Right renal cortex interstitium (tissue), 3 donors: ENCODE measurements at regions not wholly inside any gene's neighbourhood (a gene's known extent, or its start where the extent isn't known, plus 50 kb on each side); places are given as distances from the start of the nearest gene placed in this dataset.

Source experiments
- DNase-seq, 3 donors: peaks; one replicate each; pipeline ENCODE4 v3.0.0-alpha.2; 2013; ENCODE audit warnings: low read depth in 3 of 3, low spot score in 2 of 3

DNA sequence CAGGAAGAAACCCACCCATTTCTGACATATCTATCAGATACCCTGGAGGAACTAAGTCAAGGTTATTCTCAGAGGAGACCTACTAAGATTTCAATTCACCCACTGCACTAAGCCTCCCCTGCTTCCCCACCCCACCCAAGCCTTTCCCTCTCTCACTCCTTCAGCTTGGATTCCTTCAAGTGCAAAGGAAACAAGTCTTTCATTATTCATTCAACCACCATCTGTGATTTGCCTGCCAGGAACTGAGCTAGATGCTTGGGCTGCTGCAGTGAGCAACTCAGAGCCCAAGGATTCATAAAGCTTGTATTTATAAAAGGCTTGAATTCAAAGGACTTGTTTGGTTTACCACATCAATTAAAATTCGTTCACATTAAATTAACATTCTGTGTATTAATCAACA lies 161.3 kb downstream of the GXYLT1 start:
- no peak for DNase-seq

DNA sequence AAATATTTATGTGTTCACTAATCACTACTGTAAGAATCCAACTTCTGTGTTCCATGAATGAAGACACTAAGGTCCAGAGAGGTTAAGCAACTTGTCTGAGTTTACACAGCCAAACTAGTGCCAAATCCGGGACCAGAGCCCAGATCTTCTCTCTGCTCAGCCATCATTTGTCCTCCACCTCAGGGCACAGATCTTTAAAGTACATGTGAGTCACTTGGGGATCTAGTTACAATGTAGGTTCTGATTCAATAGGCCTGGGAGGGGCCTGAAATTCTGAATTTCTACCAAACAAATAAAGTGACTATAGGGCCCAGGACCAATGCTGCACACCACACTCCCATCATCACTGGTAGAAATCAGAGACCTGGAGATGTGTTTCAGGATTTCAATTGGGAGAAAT lies 162.9 kb downstream of the GXYLT1 start:
- no peak for DNase-seq

DNA sequence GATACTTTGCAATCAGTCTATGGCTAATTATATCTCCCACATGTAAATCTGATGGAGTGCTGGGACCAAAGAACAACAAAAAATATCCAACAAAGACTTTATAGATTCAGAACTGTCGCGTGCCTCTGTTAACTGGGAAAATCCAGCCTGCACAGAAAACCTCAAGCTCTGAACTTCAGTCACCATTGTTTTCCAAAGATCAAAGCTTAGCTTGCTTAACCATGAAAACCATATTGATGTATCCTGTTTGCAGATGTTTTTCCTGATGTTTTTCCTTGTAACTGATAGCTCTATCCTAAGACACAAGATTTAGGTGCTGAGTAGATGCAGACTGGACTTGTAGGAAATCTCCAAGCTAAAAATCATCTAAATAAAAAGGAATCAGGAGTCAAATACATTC lies 163.7 kb downstream of the GXYLT1 start:
- DNase-seq: no peak

DNA sequence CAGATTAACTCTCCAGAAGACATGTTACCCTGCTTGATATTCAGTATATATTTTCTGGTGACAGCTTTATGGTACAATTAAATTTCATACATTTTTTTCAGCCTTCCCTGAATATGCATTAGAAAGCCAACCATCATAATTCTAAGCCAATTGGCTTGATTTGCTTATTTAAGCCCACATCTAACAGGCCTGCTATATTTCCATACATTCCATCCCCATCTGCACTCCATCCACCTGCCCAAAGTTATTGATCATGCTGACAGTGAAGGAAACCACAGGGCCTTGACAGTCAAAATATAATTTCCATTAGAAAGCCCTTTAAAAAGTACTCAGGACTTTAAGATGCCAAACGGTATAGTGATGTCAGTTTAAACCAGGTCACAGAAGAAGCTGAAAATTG lies 164.3 kb downstream of the GXYLT1 start:
- DNase-seq: no peak

DNA sequence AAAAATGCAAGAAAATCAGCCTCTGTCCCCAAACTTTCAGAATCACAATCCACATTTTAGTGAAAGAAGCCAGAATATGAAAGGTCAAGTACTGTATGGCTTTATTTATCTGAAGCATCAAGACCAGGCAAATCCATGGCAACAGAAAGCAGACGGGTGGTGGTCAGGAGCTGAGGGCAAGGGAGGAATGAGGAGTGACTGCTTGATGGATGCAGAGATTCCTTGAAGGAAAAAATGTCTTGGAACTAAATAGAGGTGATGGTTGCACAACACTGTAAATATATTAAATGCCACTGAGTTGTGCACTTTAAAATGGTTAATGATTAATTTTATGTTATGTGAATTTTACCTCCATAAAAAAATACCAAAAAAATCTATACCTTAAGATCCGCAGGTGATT lies 165.1 kb downstream of the GXYLT1 start:
- DNase-seq: no peak

DNA sequence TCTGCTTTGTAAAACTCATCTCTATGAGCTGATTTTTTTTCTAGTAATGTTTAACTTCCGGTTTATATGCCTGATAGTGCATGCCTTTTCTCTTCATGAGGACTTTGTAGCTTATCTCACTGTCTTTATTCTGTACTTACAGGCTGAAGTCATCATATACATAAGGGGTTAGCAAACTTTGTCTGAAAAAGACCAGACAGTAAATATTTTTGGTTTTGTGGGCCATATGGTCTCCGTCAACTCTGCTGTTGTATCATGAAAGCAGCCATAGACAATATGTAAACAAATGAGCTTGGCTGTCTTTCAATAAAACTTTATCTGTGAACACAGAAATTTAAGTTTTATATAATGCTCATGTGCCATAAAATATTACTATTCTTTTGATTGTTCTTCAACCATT lies 172.1 kb downstream of the GXYLT1 start:
- DNase-seq: peak in 2 of 3 donors; percentile 42 to 60

DNA sequence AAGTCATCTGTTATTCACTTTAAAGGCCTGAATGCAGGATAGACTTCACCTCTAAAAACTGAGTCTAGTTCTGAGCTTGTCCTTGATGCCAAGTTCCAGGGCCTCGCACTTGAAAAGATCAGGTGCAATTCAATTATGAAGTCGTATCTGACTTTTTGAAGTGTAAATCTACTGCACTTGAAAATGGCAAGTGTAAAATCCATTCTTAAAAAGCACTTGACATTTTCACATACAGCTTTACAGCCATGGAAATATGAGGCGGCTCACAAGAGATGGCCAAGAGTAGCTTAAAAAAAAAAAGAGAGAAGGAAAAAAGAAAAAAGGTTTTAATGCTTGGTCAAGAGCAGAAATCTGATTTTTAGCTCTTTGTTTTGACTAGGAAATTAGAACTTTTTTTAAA lies 172.5 kb downstream of the GXYLT1 start:
- DNase-seq: no peak

DNA sequence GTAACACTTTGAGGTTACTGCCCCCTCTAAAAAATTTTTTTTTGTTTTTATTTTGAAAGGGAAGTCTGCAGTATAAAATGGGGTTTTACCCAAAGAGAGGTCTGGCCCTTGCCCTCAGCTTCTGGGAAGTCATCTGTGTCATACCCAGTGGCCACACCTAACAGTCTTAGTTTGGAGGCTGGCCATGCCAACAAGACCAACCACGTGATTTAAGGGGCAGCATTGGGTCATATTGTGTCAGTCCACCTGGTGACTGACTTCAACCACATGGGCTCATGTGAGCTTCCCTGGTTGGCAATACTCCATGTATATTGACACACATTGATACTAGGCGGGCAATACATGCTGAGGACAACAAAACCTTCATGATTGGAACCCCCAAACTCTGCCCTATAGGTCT lies 173.9 kb downstream of the GXYLT1 start:
- DNase-seq: no peak

DNA sequence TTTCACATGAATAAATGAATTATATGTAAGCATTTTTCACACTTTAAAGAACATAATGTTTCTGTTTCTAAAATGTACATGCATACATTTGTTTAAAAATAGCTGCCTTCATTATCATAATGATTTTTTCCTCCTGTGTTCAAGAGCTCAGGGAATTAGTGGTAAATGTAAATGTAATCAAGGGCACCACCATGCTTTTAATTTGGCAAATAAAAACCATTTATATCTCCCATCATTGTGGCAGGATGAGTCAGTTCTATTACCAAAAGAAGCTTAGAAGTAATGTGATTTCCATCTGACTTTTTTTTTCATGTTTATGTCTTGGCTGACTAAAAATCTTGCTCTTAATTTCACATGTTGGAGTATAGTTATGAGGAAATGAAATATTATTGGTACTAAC lies 176.1 kb downstream of the GXYLT1 start:
- no peak for DNase-seq

DNA sequence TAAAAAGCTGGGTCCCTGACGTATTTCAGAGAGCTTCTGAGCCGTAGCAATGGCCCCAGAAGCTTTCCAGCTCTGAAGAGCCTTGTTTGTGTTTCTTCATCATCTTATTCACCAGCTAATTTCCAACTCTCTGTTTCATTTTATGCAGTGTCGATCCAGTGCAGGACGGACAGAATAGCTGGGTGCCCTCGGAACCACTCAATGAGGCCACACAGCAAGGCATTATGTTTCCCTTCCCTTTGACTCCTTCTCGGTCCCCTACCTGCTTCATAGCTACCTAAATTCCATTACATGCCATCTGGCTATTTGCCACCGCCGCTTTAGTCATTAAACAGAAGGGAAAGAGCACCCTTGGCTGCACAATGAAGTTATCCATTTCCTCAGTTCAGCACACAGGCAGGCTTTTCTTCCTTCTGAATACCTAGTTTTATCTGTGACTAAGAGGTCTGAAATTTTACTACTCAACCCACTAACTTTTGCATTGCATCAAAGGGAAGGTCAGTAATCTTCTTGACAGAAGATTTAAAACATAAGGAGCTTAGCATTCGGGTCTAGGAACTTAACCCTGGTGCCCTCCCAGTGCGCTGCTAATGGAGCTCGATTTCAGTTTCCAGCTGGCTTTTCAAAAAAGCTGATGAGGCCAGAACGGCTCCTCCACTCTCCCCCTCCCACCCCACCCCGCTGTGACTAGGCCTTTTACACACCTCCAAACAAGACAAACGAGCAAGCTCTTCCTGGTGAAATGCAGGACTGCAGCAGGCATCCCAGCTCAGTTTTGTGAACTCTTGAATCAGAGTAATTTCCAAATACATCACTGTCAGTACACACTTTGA lies 176.8 kb downstream of the GXYLT1 start:
- peak in 1 of 3 donors; percentile 32 for DNase-seq

DNA sequence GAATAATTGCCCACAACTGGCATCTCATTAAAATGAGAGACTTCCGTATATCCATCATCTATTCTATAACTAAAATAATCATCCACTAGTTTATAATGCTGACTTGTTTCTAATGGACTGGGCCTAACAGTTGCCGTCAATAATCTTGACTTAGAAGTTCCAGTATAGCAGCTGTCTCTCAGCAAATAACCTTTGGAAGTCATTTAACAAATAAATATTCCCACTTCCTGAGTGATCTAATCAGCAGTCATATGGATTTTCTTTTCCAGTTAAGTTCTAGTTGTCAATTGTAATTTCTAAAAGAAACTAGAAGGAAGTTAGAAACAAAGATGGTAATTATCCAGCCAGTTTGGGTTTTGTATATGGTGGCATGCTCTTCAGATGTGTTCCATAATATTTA lies 177.8 kb downstream of the GXYLT1 start:
- DNase-seq: no peak

DNA sequence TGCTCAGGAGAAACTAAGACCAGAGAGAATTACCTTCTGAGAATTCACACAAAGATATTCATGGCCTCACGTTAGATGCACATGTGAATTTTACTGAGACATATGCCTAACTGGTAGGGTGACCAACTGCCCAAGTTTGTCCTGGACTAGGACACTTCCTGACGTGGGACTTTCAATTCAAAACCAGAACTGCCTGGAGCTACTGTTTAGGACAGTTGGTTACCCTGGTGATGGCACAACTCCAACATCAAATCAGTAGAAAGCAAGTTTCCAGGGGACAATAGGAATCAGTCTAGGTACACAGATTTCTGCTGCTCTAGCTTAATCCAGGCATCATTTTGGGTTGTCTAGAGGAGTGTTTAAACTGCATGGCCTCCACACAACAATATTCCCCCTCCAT lies 178.7 kb downstream of the GXYLT1 start:
- no peak for DNase-seq

DNA sequence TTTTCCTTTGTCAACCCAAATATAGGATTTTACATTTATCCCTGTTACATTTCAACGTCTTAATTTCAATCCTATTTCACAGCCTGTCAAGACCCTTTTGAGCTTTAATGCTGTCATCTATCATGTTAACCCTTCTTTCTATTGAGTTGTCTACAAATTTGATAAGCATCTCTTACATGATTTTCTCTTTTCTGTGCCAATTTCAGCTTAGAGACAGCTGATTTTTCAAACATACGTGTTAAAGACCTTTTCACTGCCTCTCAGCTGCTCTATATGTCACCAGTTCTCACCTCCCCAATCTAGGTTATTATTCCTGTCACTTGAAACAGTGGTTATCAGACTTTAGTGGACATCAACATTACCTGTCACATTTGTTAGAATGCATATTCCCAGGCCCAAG lies 181.3 kb downstream of the GXYLT1 start:
- no peak for DNase-seq

DNA sequence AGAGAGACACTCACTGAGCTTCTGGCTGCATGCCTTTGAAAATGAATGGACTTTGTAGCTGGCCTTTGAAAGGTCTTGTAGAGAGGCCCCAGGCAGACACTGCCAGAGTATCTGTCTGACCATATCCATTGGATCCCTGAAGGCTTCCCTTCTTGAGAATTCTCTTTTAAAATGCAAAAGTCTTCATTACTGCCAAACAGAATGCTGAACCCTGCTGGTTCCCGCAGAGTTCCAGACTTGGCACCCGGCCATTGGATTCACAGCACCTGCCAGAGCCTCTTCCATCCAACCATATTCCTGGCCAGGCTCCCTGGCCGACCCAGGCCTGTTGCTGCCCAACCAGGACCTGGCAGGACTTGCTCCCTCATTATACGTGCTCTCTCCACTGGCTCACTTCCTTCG lies 182.5 kb downstream of the GXYLT1 start:
- no peak for DNase-seq

DNA sequence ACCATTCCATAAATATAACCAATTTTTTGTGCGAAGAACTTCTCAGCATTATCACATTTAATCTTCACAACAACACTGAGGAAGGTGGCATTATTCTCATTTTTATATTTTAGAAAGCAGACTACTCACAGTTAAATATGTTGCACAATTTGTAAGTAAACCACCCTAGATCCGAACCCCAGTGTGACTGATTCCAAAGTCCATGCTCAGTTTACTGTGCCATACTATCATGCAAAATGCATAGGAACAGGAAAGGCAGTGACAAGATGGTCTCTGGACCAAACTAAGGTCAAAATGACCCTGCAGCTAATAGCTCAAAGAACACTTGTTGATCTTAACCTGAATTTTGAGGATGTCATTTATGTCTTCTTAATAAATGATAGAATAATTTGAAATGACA lies 185.4 kb downstream of the GXYLT1 start:
- no peak for DNase-seq

DNA sequence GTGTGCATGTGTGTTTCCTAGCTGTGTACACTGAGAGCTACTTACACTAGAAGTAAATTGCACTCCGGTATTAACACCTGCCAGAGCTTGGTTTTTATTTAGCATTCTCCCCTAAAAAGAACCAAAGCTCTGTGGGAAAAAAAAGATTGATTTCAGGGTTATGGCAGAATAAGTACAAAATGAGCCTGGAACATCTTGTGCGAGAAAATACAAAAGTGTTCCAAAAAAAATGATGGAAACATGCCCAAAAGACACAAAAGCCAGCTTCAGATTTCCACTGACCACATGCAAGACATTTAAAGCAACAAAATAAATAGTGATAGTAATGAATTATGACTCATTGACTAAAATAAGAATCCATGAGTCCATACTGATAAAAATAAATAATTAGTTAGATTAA lies 188.3 kb downstream of the GXYLT1 start:
- no peak for DNase-seq

DNA sequence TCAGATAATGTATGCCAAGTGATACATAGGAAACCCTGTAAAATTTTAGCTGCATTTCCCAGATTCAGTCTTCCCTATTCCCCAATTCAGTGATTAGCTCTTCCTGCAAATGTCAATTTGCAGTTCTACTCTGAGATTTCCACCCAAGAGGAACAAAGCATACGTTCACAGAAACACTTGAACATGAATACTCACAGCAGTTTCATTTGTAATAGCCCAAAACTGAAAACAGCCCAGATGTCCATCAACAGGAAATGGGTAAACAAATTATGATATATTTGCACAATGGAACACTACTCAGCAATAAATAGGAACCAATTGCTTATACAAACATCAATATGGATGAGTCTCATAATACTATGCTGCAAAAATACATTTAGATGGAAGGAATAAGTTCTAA lies 194.2 kb downstream of the GXYLT1 start:
- DNase-seq: no peak

DNA sequence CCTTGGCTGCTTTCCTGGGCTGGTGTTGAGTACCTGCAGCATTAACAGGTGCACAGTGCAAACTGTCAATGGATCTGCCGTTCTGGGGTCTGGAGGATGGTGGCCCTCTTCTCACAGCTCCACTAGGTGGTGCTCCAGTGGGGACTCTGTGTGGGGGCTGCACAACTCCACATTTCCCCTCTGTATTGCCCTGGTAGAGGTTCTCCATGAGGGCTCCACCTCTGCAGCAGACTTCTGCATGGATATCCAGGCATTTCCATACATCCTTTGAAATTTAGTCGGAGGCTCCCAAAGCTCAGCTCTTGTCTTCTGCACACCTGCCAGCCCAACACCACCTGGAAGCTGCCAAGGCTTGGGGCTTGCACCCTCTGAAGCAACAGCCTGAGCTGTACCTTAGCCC lies 198.6 kb downstream of the GXYLT1 start:
- no peak for DNase-seq

DNA sequence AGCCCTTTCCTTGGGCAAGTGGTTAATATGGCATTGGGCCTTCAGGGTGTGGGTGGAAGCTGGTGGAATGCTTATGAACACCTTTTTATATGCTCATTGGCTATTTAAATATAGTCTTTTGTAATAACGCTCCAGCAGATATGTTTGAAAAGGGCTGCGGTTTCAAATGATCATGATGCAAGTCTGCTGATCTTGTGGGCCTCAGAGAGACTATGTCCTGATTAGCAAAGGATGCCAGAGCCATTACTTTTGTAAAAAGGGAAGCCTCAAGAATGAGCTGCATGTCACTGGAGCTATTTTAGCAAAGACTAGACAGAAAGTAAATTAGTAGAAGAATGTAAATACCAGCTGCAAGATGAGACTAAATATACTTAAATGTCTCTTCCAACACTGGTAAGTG lies 200.5 kb downstream of the GXYLT1 start:
- no peak for DNase-seq

DNA sequence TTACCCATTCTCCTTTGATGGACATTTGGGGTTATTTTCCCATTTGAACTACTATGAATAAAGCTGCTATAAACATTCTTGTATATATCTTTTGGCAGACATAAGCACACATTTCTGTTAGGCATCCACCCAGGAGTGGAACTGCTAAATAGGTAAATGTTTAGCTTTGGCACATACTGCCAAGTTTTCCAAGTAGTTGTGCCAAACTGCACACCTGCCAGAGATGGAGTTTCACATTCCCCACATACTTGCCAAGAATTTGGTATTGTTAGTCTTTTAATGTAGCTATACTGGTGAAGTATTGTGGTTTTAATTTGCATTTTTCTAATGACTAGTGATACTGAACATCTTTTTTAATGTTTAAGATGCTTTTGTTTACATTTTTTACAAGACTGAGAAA lies 201.0 kb downstream of the GXYLT1 start:
- no peak for DNase-seq

DNA sequence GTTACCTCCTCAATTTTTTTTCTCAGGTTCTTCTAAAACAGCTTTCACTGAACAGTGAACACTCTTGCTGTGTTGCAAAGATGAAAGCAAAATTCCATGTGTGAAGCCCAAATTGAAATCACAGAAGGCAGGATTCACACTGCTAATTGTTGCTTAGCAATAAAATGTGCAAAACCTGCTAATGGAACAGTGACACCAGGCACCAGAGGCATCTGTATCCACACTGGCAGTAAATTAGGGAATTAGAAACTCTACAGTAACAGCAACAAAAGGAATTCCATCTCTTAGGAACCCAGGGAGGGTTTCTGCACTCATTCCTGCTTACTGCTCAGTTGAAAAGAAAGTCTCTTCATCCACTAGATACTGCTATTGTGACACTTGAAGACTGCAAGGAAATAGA lies 202.3 kb downstream of the GXYLT1 start:
- no peak for DNase-seq

DNA sequence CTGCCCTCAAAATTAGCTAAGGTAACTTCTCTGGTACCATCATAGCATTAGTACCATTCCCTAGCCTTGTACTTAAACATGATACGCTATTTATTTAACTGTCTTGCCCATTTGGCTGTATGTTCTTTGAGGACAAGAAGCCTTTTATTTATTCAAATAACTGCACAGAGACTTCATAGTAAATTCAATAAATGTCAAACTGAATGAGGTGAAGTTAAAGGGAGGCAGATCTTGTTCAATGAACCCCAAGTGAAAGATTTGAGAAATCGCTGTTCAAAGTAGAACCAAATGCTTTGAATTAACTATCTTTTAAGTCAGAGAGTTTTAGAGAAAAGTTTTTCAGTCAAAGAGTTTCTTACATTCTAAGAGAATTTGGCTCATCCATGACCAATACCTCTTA lies 203.6 kb downstream of the GXYLT1 start:
- no peak for DNase-seq

DNA sequence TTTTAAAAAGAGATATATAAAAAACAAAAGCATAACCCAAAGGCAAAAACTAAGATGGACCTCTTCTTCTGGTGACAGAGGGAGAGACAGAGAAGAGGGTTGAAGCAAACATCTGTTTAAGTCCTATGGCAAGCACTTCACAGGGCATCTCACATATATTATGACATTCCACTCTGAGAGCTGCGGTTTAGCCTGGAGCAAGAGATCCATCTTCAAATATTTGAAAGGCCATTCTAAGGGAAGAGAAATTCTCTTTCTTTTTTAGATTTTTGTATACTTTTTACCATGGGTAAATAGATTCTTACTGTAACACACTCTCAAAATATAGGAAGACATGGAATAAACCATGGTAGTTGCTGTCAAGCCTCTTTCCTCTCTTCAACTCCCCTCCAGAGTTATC lies 204.1 kb downstream of the GXYLT1 start:
- DNase-seq: no peak
